GM11168 (cell line): ENCODE measurements at regions not wholly inside any gene's neighbourhood (a gene's known extent, or its start where the extent isn't known, plus 50 kb on each side); places are given as distances from the start of the nearest gene placed in this dataset.
"Not testable (repeated sequence)": the region's sequence is repeated elsewhere in the genome, so short reads cannot be mapped to it uniquely, and the experiment has no call there.

Source experiments
- in situ Hi-C: fragments of 300-500 bp; cut with MboI; formaldehyde crosslinking; loops from one replicate; pipeline ENCODE4 v1.12.0; 2022; ENCODE audit warnings: low sequenced_read_pairs; ENCODE audit not compliant: unreplicated experiment

GRCh38 chr22:27073601-27074425, 416.4 kb downstream of the MIAT start:
- in situ Hi-C loops = no loop called here

GRCh38 chr22:27075028-27075678, 417.8 kb downstream of the MIAT start:
- in situ Hi-C loops = no loop called here

- in situ Hi-C loops = no loop called here
Measured at GRCh38 chr22:27075891-27076290, 418.5 kb downstream of the MIAT start.

- in situ Hi-C loops = not testable (repeated sequence)
Measured at GRCh38 chr22:27078064-27078463, 420.7 kb downstream of the MIAT start.

- in situ Hi-C loops = no loop called here
Measured at GRCh38 chr22:27080036-27080578, 422.7 kb downstream of the MIAT start.

- in situ Hi-C loops = no loop called here
Measured at GRCh38 chr22:27080863-27081262, 423.5 kb downstream of the MIAT start.

GRCh38 chr22:27083610-27084009, 426.2 kb downstream of the MIAT start:
- in situ Hi-C loops = no loop called here

- in situ Hi-C loops = no loop called here
Measured at GRCh38 chr22:27084130-27084529, 426.7 kb downstream of the MIAT start.

- in situ Hi-C loops = no loop called here
Measured at GRCh38 chr22:27086080-27087044, 429.0 kb downstream of the MIAT start.

- in situ Hi-C loops = no loop called here
Measured at GRCh38 chr22:27087051-27087450, 429.7 kb downstream of the MIAT start.

- in situ Hi-C loops = no loop called here
Measured at GRCh38 chr22:27088026-27088425, 430.6 kb downstream of the MIAT start.

- in situ Hi-C loops = no loop called here
Measured at GRCh38 chr22:27089264-27089663, 431.9 kb downstream of the MIAT start.

GRCh38 chr22:27090611-27091011, 433.2 kb downstream of the MIAT start:
- in situ Hi-C loops = no loop called here

GRCh38 chr22:27093422-27093821, 436.0 kb downstream of the MIAT start:
- in situ Hi-C loops = no loop called here

- in situ Hi-C loops = no loop called here
Measured at GRCh38 chr22:27094633-27095308, 437.4 kb downstream of the MIAT start.

- in situ Hi-C loops = no loop called here
Measured at GRCh38 chr22:27097506-27097905, 440.1 kb downstream of the MIAT start.

- in situ Hi-C loops = no loop called here
Measured at GRCh38 chr22:27097933-27098332, 440.5 kb downstream of the MIAT start.

GRCh38 chr22:27099946-27100722, 442.7 kb downstream of the MIAT start:
- in situ Hi-C loops = no loop called here

GRCh38 chr22:27100789-27101188, 443.4 kb downstream of the MIAT start:
- in situ Hi-C loops = no loop called here
